ENCODE measurements at regions not wholly inside any gene's neighbourhood (a gene's known extent, or its start where the extent isn't known, plus 50 kb on each side); places are given as distances from the start of the nearest gene placed in this dataset.

- DNase-seq = no peak
These were observed 50.3 kb upstream of the CLDN10 start for GRCh38 chr13:95502216-95502615.
